GM12878 (cell line): ENCODE measurements at regions not wholly inside any gene's neighbourhood (a gene's known extent, or its start where the extent isn't known, plus 50 kb on each side); places are given as distances from the start of the nearest gene placed in this dataset.

Source experiments
- EP300 ChIP-seq, 2 experiments: fragments of 150-350 bp in 1 of 2; IDR thresholded peaks; 2 replicates each; pipeline ENCODE4 v1.6.1; 2011 to 2012; ENCODE audit warnings: low read depth in 2 of 2, low read length in 2 of 2, borderline replicate concordance in 1 of 2, improper control_type of control experiment in 1 of 2, inconsistent platforms in 1 of 2; ENCODE audit not compliant: control insufficient read depth in 1 of 2
- SP1 ChIP-seq: IDR thresholded peaks from one replicate; pipeline ENCODE4 v1.6.1; 2011; ENCODE audit warnings: low read depth, low read length
- TARDBP ChIP-seq: IDR thresholded peaks from 2 replicates; pipeline ENCODE4 v1.6.1; 2016; ENCODE audit warnings: borderline replicate concordance

DNA sequence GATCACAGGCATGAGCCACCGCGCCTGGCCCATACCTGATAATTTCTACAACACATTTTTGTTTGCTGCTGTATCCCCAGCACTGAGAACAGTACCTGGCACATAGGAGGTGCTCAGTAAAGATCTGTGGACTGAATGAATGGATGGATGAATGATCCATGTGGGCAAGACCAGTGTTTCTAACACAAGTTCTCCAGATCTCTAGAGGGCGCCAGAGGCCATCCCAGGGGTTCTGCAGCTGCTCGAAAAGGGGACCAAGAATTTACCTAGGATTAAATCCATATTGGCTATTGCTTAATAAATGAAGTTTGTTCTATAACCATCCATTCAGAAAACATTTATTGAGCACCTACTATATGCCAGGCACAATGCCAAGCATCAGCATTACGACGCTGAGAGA, 167.7 kb downstream of the ACTL8 start:
- TF ChIP-seq SP1: no peak
- TF ChIP-seq TARDBP: no peak
- TF ChIP-seq EP300 (IDR thresholded peaks at IDR 0.05; ENCODE audit: borderline replicate concordance in 1 of 2, control insufficient read depth in 1 of 2, low read depth in 2 of 2, low read length in 2 of 2): no peak
